ENCODE measurements at regions not wholly inside any gene's neighbourhood (a gene's known extent, or its start where the extent isn't known, plus 50 kb on each side); places are given as distances from the start of the nearest gene placed in this dataset.
"Not testable (repeated sequence)": the region's sequence is repeated elsewhere in the genome, so short reads cannot be mapped to it uniquely, and the experiment has no call there.

GRCh38 chr14:105600939-105601359 is 74.6 kb downstream of the TMEM121 start:
- no peak for DNase-seq (ENCODE audit: low read depth)

- DNase-seq (ENCODE audit: low read depth): no peak
Measured at GRCh38 chr14:105601360-105602242, 75.2 kb downstream of the TMEM121 start.

GRCh38 chr14:105602243-105602750 is 75.9 kb downstream of the TMEM121 start:
- no peak for DNase-seq (ENCODE audit: low read depth)

GRCh38 chr14:105602799-105603793 is 76.7 kb downstream of the TMEM121 start:
- no peak for DNase-seq (ENCODE audit: low read depth)

GRCh38 chr14:105604531-105605463 is 78.4 kb downstream of the TMEM121 start:
- not testable (repeated sequence) for DNase-seq (ENCODE audit: low read depth)

- no peak for DNase-seq (ENCODE audit: low read depth)
Measured at GRCh38 chr14:105605464-105606304, 79.3 kb downstream of the TMEM121 start.

- DNase-seq (ENCODE audit: low read depth): not testable (repeated sequence)
Measured at GRCh38 chr14:105606305-105606975, 80.1 kb downstream of the TMEM121 start.

GRCh38 chr14:105607025-105607424 is 80.6 kb downstream of the TMEM121 start:
- DNase-seq (ENCODE audit: low read depth): not testable (repeated sequence)

GRCh38 chr14:105614987-105615386 is 88.6 kb downstream of the TMEM121 start:
- DNase-seq (ENCODE audit: low read depth): not testable (repeated sequence)

GRCh38 chr14:105615986-105616801 is 89.8 kb downstream of the TMEM121 start:
- not testable (repeated sequence) for DNase-seq (ENCODE audit: low read depth)

- no peak for DNase-seq (ENCODE audit: low read depth)
Measured at GRCh38 chr14:105616802-105617192, 90.4 kb downstream of the TMEM121 start.

GRCh38 chr14:105617201-105617777 is 90.9 kb downstream of the TMEM121 start:
- no peak for DNase-seq (ENCODE audit: low read depth)

- DNase-seq (ENCODE audit: low read depth): not testable (repeated sequence)
Measured at GRCh38 chr14:105617805-105618204, 91.4 kb downstream of the TMEM121 start.

- not testable (repeated sequence) for DNase-seq (ENCODE audit: low read depth)
Measured at GRCh38 chr14:105619324-105619723, 92.9 kb downstream of the TMEM121 start.

GRCh38 chr14:105620178-105620864 is 93.9 kb downstream of the TMEM121 start:
- DNase-seq (ENCODE audit: low read depth): not testable (repeated sequence)

GRCh38 chr14:105620865-105621471 is 94.6 kb downstream of the TMEM121 start:
- not testable (repeated sequence) for DNase-seq (ENCODE audit: low read depth)

Data from activated T-cell treated with anti-CD3 and anti-CD28 coated beads for 24 hours (primary cell).